ENCODE measurements at regions not wholly inside any gene's neighbourhood (a gene's known extent, or its start where the extent isn't known, plus 50 kb on each side); places are given as distances from the start of the nearest gene placed in this dataset.

GRCh38 chrX:9327086-9327746 is 137.6 kb upstream of the TBL1X start:
- TF ChIP-seq CTCF (IDR thresholded peaks at IDR 0.05; ENCODE audit: insufficient read depth, low read length) (no peak), POLR2AphosphoS5 (IDR thresholded peaks at IDR 0.05; ENCODE audit: low read depth) (no peak), REST (IDR thresholded peaks at IDR 0.05; ENCODE audit: insufficient replicate concordance, low read depth) (no peak), GABPA (IDR thresholded peaks at IDR 0.05; ENCODE audit: low read depth) (no peak), SPI1 (IDR thresholded peaks at IDR 0.05; ENCODE audit: borderline replicate concordance, low read depth) (no peak)
